HG03095 (cell line): ENCODE measurements at regions not wholly inside any gene's neighbourhood (a gene's known extent, or its start where the extent isn't known, plus 50 kb on each side); places are given as distances from the start of the nearest gene placed in this dataset.

ENCODE experiments used
- ATAC-seq: cut with Tn5 transposase; IDR thresholded peaks from one replicate; pipeline ENCODE4 v1.9.1; 2021; ENCODE audit warnings: moderate library complexity; ENCODE audit not compliant: unreplicated experiment

DNA sequence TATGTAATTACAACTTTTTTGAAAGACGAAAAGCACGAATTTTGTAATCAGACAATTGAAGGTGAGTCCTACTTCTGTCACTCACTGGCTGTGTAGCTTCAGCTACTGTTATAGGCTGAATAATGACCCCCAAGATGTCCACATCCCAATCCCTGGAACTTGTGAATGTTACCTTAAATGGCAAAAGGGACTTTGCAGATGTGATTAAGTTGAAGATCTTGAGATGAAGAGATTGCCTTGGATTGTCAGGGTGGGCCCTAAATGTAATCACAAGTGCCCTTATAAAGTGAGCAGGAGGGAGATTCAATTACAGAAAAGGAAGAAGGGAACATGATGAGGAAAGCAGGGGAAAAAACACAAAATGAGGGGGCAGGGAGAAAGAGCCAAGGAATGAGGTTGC is 326.2 kb upstream of the MSX2 start:
- ATAC-seq: no peak

- no peak for ATAC-seq
Measured at GRCh38 chr5:174399411-174399810, 325.0 kb upstream of the MSX2 start.

- no peak for ATAC-seq
Measured at GRCh38 chr5:174400461-174400860, 323.9 kb upstream of the MSX2 start.

GRCh38 chr5:174401793-174402192 is 322.6 kb upstream of the MSX2 start:
- no peak for ATAC-seq

DNA sequence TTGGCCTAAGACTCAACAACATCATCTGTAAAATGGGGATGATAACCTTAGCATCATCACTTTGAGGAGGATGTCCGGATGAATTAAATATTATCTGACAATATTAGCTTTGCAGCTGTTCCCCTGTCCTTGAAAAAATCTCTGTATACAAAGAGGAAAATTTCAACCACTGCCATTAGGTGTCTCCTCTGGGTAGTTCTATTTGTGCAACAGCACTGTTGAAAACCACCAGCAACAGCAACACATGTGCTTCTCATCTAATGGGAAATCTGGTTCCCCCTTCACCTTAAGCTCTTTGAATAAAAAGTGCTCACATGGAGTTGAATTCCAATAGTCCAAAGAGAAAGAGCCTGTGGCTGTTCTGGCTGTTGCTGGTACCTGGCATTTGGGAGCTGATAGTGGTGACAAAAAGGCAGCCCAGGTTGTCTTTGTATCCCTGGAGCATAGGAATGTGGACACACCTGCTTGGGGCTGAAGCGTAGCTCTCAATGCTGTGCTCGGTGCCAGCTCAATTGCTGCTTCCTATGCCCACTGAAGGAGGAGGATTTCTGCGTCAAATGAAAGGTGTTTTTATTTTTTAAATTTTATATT is 322.1 kb upstream of the MSX2 start:
- ATAC-seq: no peak

GRCh38 chr5:174404848-174405247 is 319.5 kb upstream of the MSX2 start:
- ATAC-seq: no peak

- no peak for ATAC-seq
Measured at GRCh38 chr5:174409070-174409469, 315.3 kb upstream of the MSX2 start.

GRCh38 chr5:174409971-174410370 is 314.4 kb upstream of the MSX2 start:
- no peak for ATAC-seq

DNA sequence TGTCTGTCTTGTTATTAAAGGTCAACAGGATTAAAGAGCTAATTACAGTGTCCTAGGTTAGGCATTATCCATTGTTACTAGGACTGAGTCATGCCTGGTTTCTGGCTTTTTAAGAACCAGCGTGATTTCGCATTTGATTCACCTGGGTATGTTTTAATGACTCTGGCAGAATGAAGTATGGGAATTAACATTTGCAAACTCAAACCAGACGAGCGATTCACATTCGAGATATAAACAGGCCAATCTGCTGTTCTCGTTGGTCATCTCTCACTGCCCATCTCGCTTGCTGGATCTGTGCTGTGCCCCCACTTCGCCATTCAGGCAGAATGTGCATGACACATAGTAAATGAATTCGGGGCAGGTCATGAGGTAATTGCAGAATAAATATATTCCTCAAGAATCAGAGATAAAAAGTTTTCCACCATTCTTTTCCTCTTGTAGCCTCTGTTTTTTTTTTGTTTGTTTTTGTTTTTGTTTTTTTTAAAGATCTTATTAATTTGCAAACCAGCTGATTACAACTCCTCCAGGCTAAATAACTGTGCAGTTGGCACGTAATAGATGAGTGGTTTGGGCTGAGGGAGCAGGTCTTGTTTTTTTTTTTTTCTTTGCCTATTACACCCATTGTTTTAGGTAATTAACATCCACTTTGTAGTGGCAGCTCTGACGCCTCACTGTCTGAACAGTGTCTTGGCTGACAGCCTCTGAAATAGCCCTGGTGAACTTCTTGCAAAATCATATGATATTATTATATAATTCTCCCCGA is 313.5 kb upstream of the MSX2 start:
- ATAC-seq: no peak

DNA sequence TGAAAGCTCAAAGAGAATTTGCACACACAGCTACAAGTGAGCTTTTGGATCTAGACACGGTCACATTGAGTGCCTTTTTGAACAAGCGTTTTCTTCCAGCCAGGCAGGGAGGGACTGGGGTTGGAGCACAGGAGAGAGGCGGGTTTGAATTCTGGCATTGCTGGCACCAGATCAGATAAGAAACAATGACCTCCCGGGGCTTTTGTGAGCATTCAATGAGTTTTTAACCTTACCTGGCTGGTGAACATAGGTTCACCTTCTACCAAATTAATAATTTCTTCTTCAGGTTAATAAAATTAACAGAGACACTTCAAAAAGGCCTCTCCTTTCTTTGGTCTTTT is 312.9 kb upstream of the MSX2 start:
- no peak for ATAC-seq

DNA sequence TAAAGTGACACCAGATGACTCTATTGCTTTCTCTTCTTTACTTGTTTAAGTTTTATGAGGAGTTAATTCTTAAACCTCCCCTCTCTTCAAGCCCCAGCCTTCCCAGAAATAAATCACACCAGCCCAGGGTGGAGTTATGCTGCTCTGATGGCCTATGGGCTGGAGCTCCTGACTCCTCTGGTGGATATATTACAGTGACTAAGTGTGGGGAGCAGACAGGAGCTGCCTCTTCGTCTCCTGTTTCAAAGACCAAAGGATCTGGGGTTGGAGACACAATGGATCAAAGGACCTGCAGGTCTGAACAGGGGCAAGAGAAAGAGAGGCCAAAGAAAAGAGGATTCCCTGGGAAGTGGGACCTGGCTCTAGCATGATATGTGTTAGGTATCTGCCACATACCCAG is 312.0 kb upstream of the MSX2 start:
- ATAC-seq: no peak

- ATAC-seq: no peak
Measured at GRCh38 chr5:174412941-174413340, 311.4 kb upstream of the MSX2 start.

GRCh38 chr5:174413567-174414314 is 310.6 kb upstream of the MSX2 start:
- ATAC-seq: no peak

- ATAC-seq: no peak
Measured at GRCh38 chr5:174414315-174414710, 310.1 kb upstream of the MSX2 start.

- ATAC-seq: no peak
Measured at GRCh38 chr5:174418809-174419539, 305.4 kb upstream of the MSX2 start.

DNA sequence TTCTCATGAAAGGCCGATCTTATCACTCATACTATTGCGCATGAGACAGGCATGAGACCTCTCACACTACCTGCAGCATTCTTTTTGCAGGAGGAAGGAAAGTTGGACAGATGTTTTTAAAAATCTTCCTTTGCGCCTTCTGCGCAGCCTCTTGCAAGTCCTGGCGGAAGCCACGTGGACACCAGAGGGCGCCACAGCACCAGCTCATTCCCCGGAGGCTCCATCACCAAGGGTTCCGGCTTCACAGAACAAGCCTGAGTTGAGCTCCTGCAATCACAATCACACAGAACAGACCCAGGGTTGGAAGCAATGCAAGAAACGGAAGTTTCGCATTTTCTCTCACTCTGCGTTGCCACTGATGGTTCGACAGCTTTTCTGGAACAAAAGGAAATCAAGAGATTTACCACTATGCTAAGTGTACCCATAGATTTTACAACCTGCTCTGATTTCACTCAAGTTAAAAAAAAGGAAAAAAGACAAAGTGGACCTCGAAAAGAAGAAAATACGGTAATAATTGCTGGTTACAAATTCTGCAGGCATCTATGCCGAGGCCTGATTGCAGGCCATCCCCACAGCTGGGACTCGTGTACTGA is 304.7 kb upstream of the MSX2 start:
- no peak for ATAC-seq

GRCh38 chr5:174420651-174421407 is 303.6 kb upstream of the MSX2 start:
- no peak for ATAC-seq

- no peak for ATAC-seq
Measured at GRCh38 chr5:174421408-174421805, 303.0 kb upstream of the MSX2 start.

- no peak for ATAC-seq
Measured at GRCh38 chr5:174423558-174423957, 300.8 kb upstream of the MSX2 start.

GRCh38 chr5:174424219-174425053 is 299.9 kb upstream of the MSX2 start:
- ATAC-seq: no peak
